ENCODE measurements at regions not wholly inside any gene's neighbourhood (a gene's known extent, or its start where the extent isn't known, plus 50 kb on each side); places are given as distances from the start of the nearest gene placed in this dataset.

- no peak for TF ChIP-seq CTCF (IDR thresholded peaks at IDR 0.05; ENCODE audit: insufficient read depth, low read length, poor library complexity, severe bottlenecking)
- TF ChIP-seq EZH2phosphoT487 (conservative IDR thresholded peaks at IDR 0.05; ENCODE audit: low read length) = no peak
Observed at GRCh38 chr6:142631517-142632385, 313.2 kb downstream of the HIVEP2 start.
